MM.1S (cell line): ENCODE measurements at regions not wholly inside any gene's neighbourhood (a gene's known extent, or its start where the extent isn't known, plus 50 kb on each side); places are given as distances from the start of the nearest gene placed in this dataset.
A peak's percentile ranks its signal among the peaks of the same experiment; 100 is the strongest.

Source experiments
- DNase-seq: peaks from one replicate; pipeline ENCODE4 v3.0.0-alpha.2; 2015
- H2AFZ ChIP-seq: fragments of 300-600 bp; sonication (generic); 2 replicates; pipeline ENCODE4 v1.6.0; 2016; ENCODE audit warnings: antibody characterized with exemption, low read length
- H3F3A ChIP-seq: fragments of 300-600 bp; sonication (generic); 2 replicates; pipeline ENCODE4 v1.6.1; 2016; ENCODE audit warnings: mild to moderate bottlenecking, antibody characterized with exemption, low read length, moderate library complexity, mixed read lengths; ENCODE audit not compliant: insufficient read depth
- H3K27ac ChIP-seq: fragments of 300-600 bp; sonication (generic); 2 replicates; pipeline ENCODE4 v1.5.1; 2016; ENCODE audit warnings: mild to moderate bottlenecking, low read length
- H3K27me3 ChIP-seq: fragments of 300-600 bp; sonication (generic); replicated peaks from 2 replicates; pipeline ENCODE4 v1.6.0; 2016; ENCODE audit warnings: low read length; ENCODE audit not compliant: insufficient read depth
- H3K36me3 ChIP-seq: fragments of 300-600 bp; sonication (generic); replicated peaks from 2 replicates; pipeline ENCODE4 v1.6.1; 2016; ENCODE audit warnings: mild to moderate bottlenecking, low read length, mixed read lengths; ENCODE audit not compliant: insufficient read depth
- H3K4me1 ChIP-seq: fragments of 300-600 bp; sonication (generic); 2 replicates; pipeline ENCODE4 v1.6.1; 2016; ENCODE audit warnings: low read length, mixed read lengths
- H3K4me2 ChIP-seq: fragments of 300-600 bp; sonication (generic); 2 replicates; pipeline ENCODE4 v1.6.0; 2016; ENCODE audit warnings: low read depth, low read length
- H3K4me3 ChIP-seq: fragments of 300-600 bp; sonication (generic); 2 replicates; pipeline ENCODE4 v1.5.1; 2016; ENCODE audit warnings: low read length, mixed read lengths
- H3K79me2 ChIP-seq: fragments of 300-600 bp; sonication (generic); 2 replicates; pipeline ENCODE4 v1.6.1; 2016; ENCODE audit warnings: mixed run types, low read length, mixed read lengths
- H3K9ac ChIP-seq: fragments of 300-600 bp; sonication (generic); 2 replicates; pipeline ENCODE4 v1.6.1; 2016; ENCODE audit warnings: low read length, mixed read lengths
- H3K9me2 ChIP-seq: fragments of 300-600 bp; sonication (generic); replicated peaks from 2 replicates; pipeline ENCODE4 v1.6.1; 2016; ENCODE audit warnings: mild to moderate bottlenecking, low read length, mixed read lengths; ENCODE audit not compliant: insufficient read depth
- H3K9me3 ChIP-seq: fragments of 300-600 bp; sonication (generic); replicated peaks from 2 replicates; pipeline ENCODE4 v1.6.1; 2016; ENCODE audit warnings: mild to moderate bottlenecking, low read length, mixed read lengths; ENCODE audit not compliant: insufficient read depth
- H4K20me1 ChIP-seq: fragments of 300-600 bp; sonication (generic); 2 replicates; pipeline ENCODE4 v1.6.1; 2016; ENCODE audit warnings: mild to moderate bottlenecking, low read length, moderate library complexity, mixed read lengths; ENCODE audit not compliant: insufficient read depth
- EZH2 ChIP-seq: fragments of 300-600 bp; sonication (generic); optimal IDR thresholded peaks from 2 replicates; pipeline ENCODE3; 2017; ENCODE audit warnings: low read depth, mild to moderate bottlenecking, antibody characterized with exemption, low read length, mixed read lengths
- EZH2phosphoT487 ChIP-seq: fragments of 300-600 bp; sonication (generic); IDR thresholded peaks from 2 replicates; pipeline ENCODE4 v1.6.1; 2018; ENCODE audit warnings: antibody characterized with exemption, low read length
- TF ChIP-seq, protein P1 (sequence below): fragments of 300-600 bp; sonication (generic); IDR thresholded peaks from 2 replicates; pipeline ENCODE4 v1.5.1; 2016; ENCODE audit warnings: antibody characterized with exemption, low read length, mixed read lengths

DNA sequence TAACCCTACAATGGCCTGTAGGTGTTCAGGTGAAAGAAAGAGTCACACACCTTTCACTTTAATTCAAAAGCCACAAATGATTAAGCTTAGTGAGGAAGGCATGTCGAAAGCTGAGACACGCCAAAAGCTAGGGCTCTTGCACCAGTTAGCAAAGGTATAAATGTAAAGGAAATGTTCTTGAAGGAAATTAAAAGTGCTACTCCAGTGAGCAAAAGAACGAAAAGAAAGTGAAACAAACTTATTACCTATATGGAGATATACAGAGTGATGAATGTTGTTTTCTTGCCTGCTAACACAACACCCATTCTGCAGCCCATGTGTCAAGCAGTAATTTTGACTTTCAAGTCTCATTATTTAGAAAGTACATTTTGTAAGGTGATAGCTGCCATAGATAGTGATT lies 254.2 kb upstream of the SLC24A2 start:
- peak; percentile 15 for DNase-seq
- no peak overlapping the region; the same call in 1 of the 2 replicates for H3K9ac ChIP-seq
- H3K79me2 ChIP-seq: no peaks in the 10 kb centered on the region
- H3K4me3 ChIP-seq: peak overlapping the region; percentile 47; the same call in 1 of the 2 replicates
- peak overlapping the region; percentile 78 for H2AFZ ChIP-seq
- H3K27me3 ChIP-seq: no peaks in the 10 kb centered on the region
- peak overlapping the region; percentile 42; the same call in 1 of the 2 replicates for H3K27ac ChIP-seq
- H3F3A ChIP-seq: no peaks in the 10 kb centered on the region
- no peaks in the 10 kb centered on the region for H3K9me3 ChIP-seq
- H3K4me1 ChIP-seq: no peaks in the 10 kb centered on the region
- peak overlapping the region; percentile 77 for H3K4me2 ChIP-seq
- no peaks in the 10 kb centered on the region for H4K20me1 ChIP-seq
- H3K9me2 ChIP-seq: no peaks in the 10 kb centered on the region
- TF ChIP-seq EZH2phosphoT487 (no peak), EZH2 (no peak)
- TF ChIP-seq, protein P1, sequence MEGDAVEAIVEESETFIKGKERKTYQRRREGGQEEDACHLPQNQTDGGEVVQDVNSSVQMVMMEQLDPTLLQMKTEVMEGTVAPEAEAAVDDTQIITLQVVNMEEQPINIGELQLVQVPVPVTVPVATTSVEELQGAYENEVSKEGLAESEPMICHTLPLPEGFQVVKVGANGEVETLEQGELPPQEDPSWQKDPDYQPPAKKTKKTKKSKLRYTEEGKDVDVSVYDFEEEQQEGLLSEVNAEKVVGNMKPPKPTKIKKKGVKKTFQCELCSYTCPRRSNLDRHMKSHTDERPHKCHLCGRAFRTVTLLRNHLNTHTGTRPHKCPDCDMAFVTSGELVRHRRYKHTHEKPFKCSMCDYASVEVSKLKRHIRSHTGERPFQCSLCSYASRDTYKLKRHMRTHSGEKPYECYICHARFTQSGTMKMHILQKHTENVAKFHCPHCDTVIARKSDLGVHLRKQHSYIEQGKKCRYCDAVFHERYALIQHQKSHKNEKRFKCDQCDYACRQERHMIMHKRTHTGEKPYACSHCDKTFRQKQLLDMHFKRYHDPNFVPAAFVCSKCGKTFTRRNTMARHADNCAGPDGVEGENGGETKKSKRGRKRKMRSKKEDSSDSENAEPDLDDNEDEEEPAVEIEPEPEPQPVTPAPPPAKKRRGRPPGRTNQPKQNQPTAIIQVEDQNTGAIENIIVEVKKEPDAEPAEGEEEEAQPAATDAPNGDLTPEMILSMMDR: no peak
- H3K36me3 ChIP-seq: no peaks in the 10 kb centered on the region

DNA sequence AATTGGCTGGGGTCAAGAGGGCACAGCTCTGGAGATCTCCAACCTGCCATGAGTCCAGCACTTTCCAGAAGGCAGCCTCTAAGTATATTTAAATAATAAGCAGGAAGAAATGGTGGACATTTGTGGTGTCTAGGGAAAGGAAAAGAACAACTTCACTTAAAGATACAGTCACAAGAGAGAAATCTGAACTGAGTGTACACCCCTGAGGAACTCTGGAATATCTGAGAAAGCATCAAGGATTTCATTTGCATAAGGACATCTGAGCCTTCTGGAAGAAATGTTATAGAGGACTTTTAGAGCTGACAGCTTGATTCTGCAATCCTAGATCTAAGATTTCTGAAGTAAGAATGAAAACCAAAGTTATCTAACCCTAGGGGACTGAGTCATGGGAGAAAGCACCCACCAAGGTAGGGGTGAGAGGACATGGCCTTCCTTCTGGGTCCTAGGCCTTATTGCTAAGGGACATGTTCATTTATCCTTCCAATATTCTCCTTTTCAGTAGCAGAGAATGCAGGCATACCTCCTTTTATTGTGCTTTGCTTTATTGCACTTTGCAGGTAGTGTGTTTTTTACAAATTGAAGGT lies 253.4 kb upstream of the SLC24A2 start:
- H3K9me3 ChIP-seq: no peaks in the 10 kb centered on the region
- H3K9ac ChIP-seq: no peak overlapping the region
- no peaks in the 10 kb centered on the region for H3K4me1 ChIP-seq
- no peaks in the 10 kb centered on the region for H3F3A ChIP-seq
- no peaks in the 10 kb centered on the region for H3K9me2 ChIP-seq
- H3K4me2 ChIP-seq: no peak overlapping the region
- H3K27ac ChIP-seq: no peak overlapping the region
- TF ChIP-seq EZH2phosphoT487 (no peak), EZH2 (no peak)
- no peaks in the 10 kb centered on the region for H3K36me3 ChIP-seq
- no peak for DNase-seq
- 0 out of 2 replicates have a peak overlapping the region, but pooled peaks have one; percentile 11 for H2AFZ ChIP-seq
- H4K20me1 ChIP-seq: no peaks in the 10 kb centered on the region
- H3K27me3 ChIP-seq: no peaks in the 10 kb centered on the region
- H3K4me3 ChIP-seq: no peak overlapping the region
- no peaks in the 10 kb centered on the region for H3K79me2 ChIP-seq

DNA sequence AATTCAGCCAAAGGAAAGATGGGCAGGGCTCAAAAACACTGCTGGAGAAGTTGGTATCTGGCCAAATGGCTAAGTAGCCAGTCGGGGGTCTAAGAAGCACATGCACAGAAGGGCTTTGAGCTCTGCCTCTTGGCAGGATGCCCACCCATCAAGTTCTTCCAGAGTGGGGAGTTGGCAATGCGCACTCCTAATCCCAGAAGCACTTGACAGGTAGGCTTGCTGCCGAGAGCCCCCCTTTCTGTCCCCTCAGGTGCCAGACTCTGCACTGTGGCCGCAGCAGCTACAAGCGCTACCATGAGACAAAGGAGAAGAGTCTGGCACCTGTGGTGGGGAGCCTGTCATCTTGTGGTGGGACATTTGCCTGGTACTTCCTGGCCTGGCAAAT lies 252.9 kb upstream of the SLC24A2 start:
- H3K27ac ChIP-seq: no peak overlapping the region
- H3K79me2 ChIP-seq: no peaks in the 10 kb centered on the region
- H3K9me2 ChIP-seq: no peaks in the 10 kb centered on the region
- H3K4me3 ChIP-seq: no peak overlapping the region
- H3K36me3 ChIP-seq: no peaks in the 10 kb centered on the region
- H3K9me3 ChIP-seq: no peaks in the 10 kb centered on the region
- no peak overlapping the region for H2AFZ ChIP-seq
- no peak overlapping the region for H3K4me2 ChIP-seq
- H3K4me1 ChIP-seq: no peaks in the 10 kb centered on the region
- H3K27me3 ChIP-seq: no peaks in the 10 kb centered on the region
- TF ChIP-seq EZH2phosphoT487: no peak
- H3F3A ChIP-seq: no peaks in the 10 kb centered on the region
- DNase-seq: no peak
- H3K9ac ChIP-seq: no peak overlapping the region
- H4K20me1 ChIP-seq: no peaks in the 10 kb centered on the region

DNA sequence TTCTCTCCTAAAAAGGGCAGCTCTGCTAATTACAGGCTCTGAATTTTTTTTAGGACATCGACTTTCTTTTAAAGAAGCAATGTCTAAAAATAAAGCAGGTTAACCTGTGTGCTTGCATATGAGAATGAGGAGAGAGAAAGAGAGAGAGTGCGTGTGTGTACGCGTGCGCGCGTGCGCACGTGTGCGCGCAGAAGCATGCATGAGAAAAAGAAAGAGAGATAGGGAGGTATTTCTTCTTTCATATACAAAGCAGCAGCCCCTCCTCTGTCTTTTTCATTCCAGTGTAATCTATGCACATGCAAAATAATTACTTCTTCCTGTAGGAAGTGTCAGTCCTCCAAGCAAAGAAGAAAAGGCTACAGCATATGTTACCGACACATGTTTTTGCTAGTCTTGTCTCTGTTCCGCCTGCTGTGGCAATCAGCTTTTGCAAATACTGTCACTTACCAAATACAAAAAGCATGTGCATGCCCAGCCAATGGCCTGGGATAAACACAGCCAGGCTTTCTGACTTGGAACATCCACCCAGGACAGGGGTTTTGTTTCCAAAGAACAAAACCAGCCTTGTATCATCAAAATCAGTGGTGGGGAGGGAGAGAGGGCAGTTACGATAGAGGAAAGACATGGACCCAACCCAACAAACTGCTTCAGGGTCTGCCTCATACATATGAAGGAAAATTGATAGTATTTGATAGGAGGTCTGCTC lies 252.3 kb upstream of the SLC24A2 start:
- no peaks in the 10 kb centered on the region for H3K9me2 ChIP-seq
- no peaks in the 10 kb centered on the region for H3K4me1 ChIP-seq
- no peaks in the 10 kb centered on the region for H3K36me3 ChIP-seq
- H3F3A ChIP-seq: no peaks in the 10 kb centered on the region
- H3K27ac ChIP-seq: no peak overlapping the region
- H3K27me3 ChIP-seq: no peaks in the 10 kb centered on the region
- H3K4me3 ChIP-seq: no peak overlapping the region
- H3K4me2 ChIP-seq: no peak overlapping the region
- DNase-seq: no peak
- H4K20me1 ChIP-seq: no peaks in the 10 kb centered on the region
- no peak overlapping the region for H2AFZ ChIP-seq
- no peaks in the 10 kb centered on the region for H3K9me3 ChIP-seq
- no peak for TF ChIP-seq EZH2phosphoT487
- TF ChIP-seq, protein P1: no peak
- TF ChIP-seq EZH2: no peak
- no peaks in the 10 kb centered on the region for H3K79me2 ChIP-seq
- H3K9ac ChIP-seq: no peak overlapping the region
